GM18511 (cell line): ENCODE measurements at regions not wholly inside any gene's neighbourhood (a gene's known extent, or its start where the extent isn't known, plus 50 kb on each side); places are given as distances from the start of the nearest gene placed in this dataset.
A peak's percentile ranks its signal among the peaks of the same experiment; 100 is the strongest.
"Not testable (repeated sequence)": the region's sequence is repeated elsewhere in the genome, so short reads cannot be mapped to it uniquely, and the experiment has no call there.

Source experiments
- ATAC-seq: cut with Tn5 transposase; IDR thresholded peaks from one replicate; pipeline ENCODE4 v1.9.1; 2021; ENCODE audit warnings: mild to moderate bottlenecking, moderate library complexity; ENCODE audit not compliant: unreplicated experiment

DNA sequence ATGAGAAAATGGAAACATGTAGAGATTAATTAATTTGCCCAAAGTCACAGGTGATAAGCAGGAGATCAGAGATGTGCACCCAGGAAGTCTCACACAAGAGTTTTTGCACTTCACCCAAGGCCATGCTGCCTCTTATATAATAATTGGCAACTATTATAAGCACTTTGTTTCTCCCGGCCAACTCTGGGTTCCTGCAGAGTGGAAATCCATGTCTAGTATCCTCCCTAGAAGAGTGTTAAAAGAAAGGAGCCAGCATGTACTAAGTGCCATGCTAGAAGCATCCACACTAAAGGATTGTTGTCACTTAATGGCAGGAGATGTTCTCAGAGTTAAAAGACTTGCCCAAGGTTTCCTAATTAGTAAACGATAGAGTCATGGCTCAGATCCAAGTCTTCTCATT lies 470.3 kb downstream of the OMA1 start:
- no peak for ATAC-seq

GRCh38 chr1:58075188-58075578 lies 471.3 kb downstream of the OMA1 start:
- ATAC-seq, result no peak

DNA sequence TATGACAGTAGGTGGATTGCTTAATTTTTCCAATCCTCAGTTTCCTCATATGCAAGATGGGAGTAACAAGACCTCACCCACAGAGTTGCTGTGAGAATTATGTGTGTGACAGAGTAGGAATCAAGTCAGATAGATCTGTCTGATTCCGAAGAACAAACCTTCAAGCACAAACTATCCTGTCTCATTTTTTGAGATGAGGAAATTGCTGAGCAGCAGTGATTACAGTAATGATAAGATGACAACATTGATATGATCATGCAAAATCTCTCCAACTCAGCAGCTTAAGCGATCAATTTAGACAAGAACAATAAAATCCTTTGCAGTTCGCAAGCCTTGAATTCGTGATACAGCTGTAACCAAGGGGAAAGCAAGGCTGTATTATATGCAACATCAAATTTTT lies 474.1 kb downstream of the OMA1 start:
- no peak for ATAC-seq

DNA sequence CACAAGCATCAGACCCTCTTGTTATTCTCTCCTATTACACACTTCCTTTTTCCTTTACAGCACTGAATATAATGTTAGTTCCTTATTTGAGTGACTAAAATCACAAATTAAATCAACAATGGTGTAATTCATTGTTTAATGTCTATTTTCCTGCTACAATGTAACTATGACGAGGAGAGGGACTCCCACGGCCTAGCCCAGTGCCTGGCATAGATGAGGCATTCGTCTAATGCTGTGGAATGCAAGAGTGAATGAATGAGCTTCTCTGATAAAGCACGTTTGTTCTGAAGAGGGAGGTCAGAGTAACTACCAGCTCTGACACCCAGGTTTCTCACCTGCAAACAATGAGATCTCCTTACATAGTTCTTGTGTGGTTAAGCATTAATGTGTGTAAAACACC lies 479.4 kb downstream of the OMA1 start:
- no peak for ATAC-seq

DNA sequence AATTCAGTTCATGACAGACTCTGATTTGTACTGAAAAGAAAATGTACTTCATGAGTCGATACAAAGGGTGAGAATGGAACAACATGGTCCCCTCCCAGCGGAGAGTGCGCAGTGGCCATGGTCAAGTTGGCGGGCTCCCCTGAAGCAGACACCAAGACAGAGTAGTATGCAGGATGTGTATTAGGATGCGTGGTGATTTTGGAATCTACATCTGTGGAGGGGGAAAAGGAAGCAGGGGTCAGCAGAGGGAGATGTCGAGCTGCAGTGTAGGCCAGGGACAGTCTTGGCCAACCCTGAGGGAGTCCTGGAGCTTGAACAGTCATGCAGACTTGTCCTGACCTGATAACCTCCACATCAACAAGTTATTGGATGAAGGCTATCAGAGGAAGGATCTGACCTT lies 481.0 kb downstream of the OMA1 start:
- ATAC-seq, result no peak

DNA sequence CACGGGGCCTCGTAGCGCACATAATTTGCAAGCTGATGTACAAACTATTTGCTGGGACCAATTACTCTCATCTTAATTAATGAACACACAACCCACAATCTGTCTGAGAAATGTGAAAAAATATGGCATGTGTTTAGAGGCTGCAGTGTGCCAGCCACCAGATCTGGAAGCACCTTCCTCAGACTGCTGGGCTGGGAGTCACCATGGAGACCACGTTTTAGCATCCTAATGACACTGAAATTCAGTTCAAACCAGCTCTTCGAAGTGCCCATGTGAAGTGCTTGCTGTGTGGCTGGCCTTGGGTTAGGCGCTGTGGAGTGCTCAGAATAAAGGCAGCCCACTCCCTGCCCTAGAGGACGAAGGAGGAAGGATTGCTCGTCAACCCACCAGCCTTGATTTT lies 482.4 kb downstream of the OMA1 start:
- no peak for ATAC-seq

- no peak for ATAC-seq
Observed at GRCh38 chr1:58063095-58063494, 483.4 kb downstream of the OMA1 start.

DNA sequence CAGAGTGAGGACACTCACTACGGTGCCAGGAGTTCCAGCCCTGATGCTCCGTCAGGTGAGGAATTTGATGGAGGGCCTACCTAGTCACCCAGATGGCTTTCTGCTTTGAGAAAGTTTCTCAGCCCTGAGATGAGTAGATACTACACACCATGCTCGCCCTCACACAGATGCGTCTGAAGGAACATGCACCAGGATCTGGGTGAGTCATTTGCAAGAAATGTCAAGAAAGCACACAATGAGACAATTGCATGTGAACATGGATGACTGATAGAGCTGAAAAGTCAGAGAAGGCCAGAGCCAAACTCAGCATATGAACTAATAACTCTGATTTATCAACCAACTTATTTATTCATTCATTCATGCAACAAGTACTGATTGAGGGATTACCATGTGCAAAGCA lies 483.9 kb downstream of the OMA1 start:
- no peak for ATAC-seq

DNA sequence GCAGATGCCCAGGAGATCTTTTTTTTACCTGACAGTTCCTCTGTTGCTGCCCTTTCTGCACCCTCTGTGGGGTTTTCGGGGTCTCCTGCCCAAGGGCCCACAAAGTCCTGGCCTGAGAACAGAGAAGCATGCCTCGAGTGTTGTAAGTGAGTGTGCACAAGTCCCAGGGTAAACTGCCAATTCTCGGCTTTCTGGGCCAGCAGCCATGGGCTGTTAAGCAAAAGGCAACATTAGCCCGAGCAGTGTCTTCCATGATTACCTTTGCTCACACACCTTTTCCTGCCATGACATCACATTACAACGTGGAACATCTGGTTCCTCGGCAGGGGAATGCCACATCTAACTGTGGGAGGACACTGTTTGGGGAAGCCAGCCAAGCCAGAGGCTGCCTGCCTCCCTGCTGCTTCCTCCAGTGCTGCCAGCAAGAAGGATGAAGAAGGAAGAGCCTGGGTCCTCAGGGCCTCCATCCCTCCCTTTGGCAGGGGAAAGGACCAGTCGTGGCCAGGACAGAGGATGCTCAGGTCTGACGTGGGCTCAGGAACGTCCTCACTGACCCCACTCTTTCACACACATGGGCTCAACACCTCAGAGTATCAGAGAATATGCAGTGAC lies 485.9 kb downstream of the OMA1 start:
- ATAC-seq, result no peak

- ATAC-seq, result no peak
Observed at GRCh38 chr1:58059789-58060188, 486.7 kb downstream of the OMA1 start.

DNA sequence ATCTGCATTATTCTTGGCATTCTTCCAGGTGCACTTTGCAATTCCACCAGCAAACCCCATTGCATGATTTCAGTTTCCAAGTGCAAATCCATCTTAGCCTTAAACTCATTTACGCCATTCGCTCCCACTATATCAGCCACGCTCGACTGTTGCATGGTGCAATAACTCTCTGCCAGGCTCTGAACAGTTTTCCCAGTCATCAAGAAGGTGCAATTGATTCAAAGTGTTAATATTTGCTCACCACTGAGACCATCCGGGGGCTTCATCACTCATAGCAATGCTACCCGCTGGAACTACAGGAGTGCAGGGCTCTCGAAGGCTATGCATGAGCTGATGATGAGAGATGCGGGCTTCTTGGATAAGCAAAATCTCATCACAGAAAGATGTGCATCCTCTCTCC lies 488.2 kb downstream of the OMA1 start:
- no peak for ATAC-seq

- no peak for ATAC-seq
Observed at GRCh38 chr1:58057826-58058225, 488.7 kb downstream of the OMA1 start.

DNA sequence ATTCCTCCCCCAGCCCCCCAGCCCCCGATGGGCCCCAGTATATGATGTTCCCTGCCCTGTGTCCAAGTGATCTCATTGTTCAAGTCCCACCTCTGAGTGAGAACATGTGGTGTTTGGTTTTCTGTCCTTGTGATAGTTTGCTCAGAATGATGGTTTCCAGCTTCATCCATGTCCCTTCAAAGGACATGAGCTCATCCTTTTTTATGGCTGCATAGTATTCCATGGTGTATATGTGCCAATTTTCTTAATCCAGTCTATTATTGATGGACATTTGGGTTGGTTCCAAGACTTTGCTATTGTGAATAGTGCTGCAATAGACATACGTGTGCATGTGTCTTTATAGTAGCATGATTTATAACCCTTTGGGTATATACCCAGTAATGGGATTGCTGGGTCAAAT lies 495.3 kb downstream of the OMA1 start:
- ATAC-seq, result not testable (repeated sequence)

DNA sequence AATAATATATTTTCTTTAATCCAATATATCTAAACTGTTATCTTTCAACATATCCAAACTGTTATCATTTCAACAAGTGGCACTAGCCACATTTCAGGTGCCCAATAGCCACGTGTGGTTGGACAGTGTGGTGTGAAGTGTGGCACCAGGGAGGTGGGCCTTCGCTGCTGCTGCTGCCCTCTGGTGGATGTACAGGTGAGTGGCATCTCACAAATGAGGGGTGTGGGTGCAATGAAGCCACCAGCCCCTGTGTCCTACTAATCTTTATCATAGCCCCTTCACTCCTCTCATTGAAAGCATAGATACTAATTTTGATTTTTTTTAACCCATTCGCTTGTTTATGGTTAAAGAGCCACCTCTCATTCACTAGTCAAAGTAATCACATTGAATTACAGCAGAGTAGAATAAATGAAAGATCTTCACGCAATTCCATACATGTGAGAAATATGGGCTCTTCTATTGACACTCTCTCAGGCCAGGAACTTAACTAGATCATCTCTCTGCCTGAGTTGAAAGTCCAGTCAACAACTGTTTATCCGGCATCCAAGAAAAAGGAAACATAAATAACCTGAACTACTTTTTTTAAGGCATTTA lies 499.2 kb downstream of the OMA1 start:
- peak; percentile 62 for ATAC-seq

DNA sequence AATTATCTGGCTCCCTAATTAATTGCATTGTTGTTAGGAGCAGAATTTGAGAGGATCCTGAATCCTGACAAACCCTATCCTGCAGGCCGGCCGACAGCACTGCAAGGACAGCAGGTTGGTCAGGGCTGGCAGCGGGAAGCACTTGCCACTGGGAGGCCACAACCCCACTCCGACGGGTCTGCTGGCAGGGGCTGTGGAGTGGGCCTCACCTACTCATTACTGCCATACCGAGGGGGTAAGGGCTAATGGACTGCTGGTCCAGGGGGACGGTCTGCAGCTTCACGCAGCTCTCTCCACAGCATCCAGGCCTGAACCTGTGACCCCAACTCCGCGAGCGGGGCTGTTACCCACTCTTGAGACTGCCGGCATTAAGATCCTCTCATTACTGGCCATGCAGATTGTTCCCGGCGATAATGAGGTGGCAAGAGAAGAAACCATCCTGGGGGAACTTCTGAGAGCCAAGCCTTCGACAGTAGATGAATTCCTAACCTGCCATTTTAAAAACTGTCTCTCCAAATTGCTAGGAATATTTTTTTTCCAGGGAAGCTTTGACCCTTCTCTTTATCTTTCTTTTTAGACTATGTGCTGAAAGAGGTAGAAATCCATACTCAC lies 501.3 kb downstream of the OMA1 start:
- ATAC-seq, result no peak

DNA sequence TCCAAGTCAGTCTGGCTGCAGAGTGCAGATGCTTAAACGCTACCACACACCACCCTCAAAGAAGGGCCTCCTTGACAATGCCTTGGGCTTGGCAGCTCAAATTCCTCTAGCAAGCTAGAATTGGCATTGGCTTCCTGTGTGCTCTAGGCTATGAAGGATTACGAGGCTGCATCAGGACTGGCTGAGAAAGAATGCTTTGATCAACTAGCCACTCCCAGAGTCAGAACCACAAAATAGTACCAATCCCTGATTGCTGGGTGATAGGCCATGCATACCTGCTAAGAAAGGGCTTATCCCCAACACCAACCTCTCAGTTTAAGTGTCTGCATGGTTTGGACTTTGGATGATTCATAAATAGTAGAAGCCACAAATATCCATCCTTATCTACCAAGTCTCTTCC lies 504.9 kb downstream of the OMA1 start:
- no peak for ATAC-seq

DNA sequence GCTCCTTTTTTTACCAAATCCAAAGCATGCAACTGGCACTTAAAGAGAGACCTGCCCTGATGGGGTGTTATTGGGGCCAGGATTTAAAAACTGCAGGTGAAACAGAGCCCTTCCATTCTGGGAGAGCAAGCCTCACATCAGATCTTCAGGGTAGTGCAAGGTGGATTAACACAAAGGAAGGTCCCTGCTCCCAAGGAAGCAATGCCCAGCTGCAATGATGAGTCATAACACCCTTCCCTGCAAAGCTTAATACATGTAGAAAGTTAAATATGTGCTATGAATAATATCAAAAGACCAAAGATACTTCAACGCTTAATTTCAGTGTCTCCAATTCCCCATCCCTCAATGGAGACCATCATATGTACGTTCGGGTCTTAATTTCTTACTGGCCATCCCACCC lies 508.0 kb downstream of the OMA1 start:
- no peak for ATAC-seq

DNA sequence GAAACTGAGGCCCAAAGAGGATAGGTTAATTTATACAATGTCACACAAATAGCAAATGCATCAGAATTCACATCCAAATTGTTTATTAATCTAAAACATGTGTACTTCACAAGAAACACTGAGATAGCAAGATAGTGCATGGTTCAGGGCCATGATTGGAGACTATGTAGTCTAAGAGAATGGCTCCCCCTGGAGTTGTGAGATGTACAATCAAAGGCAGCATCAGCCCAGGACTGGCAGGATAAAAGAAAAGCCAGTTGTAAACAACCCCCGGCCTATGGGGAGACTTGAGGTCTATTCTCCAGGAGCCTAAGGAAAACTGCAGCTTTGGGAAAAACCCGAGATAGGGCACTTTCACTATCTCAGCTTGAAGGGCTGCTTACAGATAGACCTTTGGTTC lies 511.0 kb downstream of the OMA1 start:
- ATAC-seq, result no peak

- ATAC-seq, result no peak
Observed at GRCh38 chr1:58033311-58033710, 513.2 kb downstream of the OMA1 start.

- no peak for ATAC-seq
Observed at GRCh38 chr1:58032611-58033073, 513.9 kb downstream of the OMA1 start.

DNA sequence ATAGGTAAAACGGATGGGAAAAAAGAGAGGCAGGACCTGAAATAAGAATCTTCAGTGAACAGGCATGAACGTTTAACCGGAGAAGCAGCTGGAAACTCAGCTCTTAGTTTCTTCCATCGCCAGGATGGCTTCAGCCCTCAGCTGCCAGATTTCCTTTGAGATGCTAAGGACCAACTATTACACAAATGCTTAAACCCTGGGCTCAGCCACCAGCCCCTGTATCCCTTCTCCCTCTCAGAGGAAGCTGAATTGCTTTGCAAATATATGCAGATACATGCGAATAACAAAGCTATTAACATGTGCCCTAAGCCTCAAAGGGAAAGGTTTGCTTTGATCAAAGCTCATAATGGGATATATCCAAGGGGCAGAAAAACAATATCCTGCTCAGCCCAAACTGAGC lies 515.1 kb downstream of the OMA1 start:
- ATAC-seq, result no peak

DNA sequence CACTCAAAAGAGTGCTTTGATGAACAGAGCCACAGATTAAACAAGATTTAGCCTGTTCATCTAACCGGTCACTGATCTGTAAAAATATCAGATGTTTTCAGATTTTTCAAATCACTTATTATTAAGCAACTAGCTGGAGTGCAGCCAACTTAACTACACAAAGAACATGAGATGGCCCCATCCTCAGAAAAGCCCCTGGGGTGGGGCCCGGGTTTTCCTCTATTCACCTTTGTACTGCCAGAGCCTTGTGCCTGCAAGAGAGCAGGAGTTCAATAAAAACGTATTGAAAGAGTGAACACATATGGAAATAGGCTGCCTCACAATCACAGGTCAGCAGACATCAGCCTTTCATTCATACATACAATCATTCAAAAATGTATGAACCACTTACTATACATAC lies 516.1 kb downstream of the OMA1 start:
- ATAC-seq, result no peak

DNA sequence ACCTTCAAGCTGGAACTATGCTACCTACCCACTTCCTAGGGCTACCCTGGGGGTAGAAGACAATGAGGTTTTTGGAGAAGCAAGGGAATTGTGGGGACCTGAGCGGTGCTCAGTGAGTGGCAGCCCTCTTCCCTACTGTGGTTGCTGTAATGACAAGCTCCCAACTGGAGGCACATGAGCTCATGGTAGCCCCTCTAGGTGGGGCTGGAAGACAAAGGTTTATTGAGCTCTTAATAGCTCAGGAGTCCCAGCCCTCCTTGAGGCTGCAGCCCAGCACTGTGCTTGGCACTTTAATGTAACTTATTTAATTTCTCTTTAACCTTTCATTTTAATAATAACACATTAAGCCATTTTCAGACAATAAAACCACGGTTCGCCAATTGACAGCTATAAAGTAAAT lies 528.9 kb downstream of the OMA1 start:
- ATAC-seq, result no peak
